ENCODE measurements at regions not wholly inside any gene's neighbourhood (a gene's known extent, or its start where the extent isn't known, plus 50 kb on each side); places are given as distances from the start of the nearest gene placed in this dataset.

DNA sequence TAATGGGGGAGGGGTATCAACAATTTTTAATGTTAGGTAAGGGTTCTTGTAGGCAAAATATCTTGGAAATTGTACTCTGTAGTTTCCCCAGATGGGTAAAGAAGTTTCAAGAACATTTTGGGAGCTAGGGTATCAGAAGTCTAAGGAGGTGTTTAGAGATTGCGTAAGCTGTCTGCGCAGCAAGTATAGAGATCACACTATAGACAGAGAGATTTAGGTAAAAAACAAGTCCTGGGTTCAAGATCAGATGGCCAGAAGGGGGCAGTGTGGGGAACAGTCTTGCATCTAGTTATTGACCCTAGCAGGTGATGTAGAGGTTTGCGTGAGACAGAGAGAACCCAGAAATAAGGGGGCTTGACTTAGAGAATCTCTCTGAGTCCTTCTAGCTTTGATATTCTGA lies 80.8 kb downstream of the S1PR1 start:
- DNase-seq = no peak

DNA sequence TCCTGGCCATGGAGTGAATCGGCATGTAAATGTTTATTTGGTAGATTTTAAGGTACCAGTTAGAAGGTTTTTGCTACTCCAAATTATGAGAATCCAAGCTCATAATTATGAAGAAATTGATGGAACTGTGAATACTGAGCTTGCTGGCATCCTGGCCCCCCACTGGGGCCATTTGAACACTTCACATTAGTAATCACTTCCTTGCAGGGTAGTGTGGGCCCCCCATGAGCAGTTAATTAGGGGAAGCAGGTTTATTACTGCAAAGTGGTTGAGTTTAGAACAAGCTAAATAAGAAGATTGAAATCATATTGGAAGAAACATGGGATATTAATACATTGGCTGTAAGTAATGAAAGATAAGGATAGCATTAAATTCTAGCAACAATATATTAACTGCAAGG lies 86.7 kb downstream of the S1PR1 start:
- no peak for DNase-seq

DNA sequence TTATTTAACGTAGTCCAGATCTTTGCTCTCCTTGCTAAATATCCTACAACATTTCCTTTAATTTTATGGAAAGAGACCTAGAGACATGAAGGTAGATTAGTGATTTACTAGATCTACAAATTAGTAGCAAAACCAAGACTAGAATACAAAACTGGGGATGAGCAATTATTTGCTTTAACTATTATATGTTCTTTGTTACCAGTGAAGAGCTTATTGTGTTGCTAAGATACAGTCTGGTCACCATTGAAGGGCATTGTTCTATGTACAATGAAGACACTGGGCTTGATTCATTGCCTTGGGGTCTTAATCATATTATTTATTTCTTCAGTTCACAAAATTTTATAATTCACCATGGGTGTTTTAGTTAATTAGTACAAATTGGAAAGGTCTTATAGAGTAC lies 88.3 kb downstream of the S1PR1 start:
- DNase-seq = no peak

DNA sequence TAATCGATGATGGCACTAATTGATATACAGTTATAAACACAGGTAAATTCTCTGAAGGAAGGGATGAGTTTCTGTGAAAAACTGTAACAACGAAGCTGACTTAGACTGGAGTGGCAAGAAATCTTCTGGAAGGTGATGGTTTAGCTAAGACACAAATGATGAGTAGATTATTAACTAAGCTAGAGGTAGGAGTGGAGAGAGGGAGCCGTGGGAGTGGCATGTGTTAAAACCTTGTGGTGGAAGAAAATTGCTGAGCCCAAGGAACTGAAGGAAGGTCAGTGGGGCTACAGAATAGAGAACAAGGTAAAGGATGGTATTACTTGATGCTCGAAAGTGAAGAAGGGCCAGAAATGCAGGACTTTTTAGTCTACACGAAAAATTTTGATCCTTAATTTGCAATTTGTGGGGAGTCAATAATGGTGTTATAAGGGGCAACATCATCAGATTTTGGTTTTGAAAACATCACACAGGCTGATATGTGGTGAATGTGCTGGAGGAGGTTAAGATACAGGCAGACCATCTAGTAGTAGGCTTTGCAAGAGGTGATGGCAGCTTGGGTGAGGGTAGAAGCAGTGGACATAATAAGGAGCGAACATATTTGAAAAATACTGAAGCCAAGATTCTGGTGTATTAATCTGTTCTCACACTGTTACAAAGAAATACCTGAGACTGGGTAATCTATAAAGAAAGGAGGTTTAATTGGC lies 93.8 kb downstream of the S1PR1 start:
- DNase-seq = no peak

DNA sequence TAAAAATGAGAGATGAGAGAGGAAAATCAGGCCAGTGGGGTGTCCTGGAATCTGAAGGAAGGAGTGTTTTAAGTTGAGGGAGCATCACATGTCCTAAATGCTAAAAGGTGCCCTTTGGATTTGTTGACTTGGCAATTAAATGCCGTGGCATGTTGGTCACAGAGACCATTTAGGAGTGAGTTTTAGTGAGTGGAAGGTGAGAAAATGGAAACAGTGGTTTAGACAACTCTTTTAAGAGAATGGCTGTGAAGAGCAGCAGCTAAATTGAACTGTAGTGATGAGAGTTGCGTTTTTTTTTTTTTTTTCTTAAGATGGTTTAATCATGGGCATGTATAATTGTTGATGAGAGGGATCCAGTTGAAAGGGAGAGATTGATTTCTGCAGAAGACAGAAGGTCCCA lies 95.0 kb downstream of the S1PR1 start:
- no peak for DNase-seq

DNA sequence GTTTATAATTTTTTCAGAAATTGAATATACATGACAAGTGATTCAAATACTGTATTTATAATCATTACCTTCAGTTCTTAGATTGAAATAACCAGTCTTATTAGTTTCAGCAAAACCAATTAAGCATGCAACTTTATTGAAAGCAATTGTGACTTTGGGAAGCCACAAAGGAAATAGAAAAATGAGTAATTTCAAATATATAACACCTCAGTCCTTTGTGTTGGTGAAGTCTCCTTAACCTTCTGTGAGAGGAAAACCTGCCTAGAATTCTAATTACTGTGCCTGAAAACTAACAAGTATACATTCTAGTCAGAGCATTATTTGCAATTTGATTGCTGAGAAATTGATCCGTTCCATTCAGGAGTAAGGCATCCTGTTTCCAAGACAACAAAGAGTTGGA lies 95.8 kb downstream of the S1PR1 start:
- no peak for DNase-seq

DNA sequence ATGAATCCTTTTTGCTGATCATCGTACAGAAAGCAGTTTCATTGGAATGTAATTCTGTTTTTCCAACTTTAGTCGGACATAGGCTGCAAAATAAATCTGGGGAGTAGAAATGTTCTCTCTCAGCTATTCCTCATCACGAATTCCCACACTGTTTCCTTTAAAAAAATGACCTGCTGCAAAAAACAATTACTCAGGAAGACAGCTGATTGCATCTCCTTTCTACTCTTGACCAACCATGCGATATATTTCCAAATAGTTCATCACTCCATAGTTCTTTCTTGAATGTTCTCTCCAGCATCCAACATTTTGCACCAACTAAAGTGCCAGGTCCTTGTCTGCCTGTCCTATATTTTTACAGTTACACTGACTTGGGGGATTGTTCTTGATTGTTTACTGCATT lies 96.4 kb downstream of the S1PR1 start:
- DNase-seq = no peak

DNA sequence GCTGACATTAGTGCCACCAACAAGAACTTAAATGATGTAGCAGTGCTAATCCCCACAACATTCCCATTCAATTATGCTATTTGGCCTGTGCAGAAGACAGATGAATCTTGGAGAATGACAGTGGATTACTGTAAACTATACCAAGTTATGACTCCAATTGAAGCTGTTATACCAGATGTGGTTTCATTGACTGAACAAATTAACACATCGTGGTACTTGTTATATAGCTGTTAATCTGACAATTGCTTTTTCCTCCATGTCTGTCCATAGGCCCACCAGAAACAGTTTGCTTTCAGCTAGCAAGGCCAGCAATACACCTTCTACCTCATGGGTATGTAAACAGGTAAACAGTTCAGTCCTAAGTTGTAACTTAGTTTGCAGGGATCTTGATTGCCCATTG lies 101.1 kb downstream of the S1PR1 start:
- DNase-seq = no peak

DNA sequence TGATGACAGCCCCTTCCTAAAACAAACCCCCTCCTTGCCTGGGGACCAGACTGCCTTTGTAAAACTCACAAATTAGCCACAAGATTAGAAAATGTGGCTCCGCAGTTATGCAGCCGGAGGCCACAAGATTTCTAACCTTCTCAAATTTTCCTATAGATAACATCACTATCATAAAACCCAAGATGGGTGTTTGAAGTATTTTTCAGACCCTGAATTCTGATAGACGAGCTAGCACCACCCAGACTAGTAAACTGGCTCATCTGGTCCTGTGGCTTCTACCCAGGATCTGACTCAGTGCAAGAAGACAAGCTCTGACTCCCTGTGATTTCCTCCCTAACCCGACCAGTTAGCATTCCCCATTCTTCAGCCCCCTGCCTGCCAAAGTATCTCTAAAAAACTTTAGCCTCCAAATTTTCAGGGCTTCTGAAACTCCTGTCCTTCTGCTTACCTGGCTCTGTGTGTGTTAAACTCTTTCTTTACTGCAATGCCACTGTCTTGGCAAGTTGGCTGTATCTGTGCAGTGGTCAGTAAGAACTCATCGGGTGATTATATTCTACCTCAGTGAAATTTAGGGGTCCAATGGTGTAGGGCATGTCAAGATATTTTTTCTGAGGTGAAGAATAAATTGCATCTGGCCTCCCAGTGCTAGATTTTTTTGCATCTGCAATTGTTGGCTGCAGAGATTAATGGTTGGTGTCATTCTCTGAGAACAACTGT lies 102.1 kb downstream of the S1PR1 start:
- DNase-seq = no peak

DNA sequence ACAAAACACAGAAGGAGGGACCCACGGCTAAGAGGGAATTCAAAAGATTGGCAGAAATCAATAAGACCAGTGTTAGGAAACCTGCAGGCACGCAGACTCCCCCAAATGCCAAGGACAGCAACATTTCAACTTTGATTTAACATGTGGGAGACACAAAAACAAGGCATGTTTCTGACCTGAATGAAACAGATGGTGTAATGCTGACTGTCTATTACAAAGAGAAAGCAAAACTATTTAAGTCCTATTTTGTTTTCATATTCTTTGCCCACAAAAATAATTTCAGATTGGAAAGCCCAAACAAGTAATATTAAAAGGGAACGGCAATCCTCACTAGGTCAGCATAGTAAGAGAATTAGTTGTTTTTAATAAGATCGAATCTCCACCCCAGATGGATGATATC lies 107.9 kb downstream of the S1PR1 start:
- no peak for DNase-seq

DNA sequence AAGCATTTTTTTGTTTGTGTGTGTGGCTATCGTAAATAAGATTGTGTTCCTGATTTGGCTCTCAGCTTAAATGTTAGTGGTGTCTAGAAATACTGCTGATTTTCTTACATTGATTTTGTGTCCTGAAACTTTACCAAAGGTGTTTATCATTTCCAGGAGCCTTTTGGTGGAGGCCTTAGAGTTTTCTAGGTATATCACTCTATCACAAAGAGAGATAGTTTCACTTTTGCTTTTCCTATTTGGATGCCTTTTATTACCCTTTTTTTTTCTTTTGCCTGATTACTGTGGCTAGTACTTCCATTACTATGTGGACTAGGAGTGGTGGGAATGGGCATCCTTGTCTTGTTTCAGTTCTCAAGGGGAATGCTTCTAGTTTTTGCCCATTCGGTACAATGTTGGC lies 109.6 kb downstream of the S1PR1 start:
- no peak for DNase-seq

DNA sequence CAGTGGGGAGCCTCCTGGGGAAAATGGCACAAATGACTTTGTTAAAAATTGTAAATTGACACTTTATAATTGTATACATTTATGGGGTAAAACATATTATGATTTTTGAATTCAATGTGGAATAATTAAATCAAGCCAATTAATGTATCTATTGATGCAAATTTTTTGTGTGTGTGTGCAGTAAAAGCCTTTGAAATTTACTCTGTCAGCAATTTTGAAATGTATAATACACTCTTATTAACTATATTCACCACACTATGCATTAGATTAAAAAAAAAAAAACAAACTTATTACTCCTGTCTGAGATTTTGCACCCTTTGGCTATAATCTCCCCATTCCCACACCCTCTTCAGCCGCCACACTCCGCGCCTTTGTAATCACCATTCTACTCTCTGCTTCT lies 119.2 kb downstream of the S1PR1 start:
- DNase-seq = no peak

DNA sequence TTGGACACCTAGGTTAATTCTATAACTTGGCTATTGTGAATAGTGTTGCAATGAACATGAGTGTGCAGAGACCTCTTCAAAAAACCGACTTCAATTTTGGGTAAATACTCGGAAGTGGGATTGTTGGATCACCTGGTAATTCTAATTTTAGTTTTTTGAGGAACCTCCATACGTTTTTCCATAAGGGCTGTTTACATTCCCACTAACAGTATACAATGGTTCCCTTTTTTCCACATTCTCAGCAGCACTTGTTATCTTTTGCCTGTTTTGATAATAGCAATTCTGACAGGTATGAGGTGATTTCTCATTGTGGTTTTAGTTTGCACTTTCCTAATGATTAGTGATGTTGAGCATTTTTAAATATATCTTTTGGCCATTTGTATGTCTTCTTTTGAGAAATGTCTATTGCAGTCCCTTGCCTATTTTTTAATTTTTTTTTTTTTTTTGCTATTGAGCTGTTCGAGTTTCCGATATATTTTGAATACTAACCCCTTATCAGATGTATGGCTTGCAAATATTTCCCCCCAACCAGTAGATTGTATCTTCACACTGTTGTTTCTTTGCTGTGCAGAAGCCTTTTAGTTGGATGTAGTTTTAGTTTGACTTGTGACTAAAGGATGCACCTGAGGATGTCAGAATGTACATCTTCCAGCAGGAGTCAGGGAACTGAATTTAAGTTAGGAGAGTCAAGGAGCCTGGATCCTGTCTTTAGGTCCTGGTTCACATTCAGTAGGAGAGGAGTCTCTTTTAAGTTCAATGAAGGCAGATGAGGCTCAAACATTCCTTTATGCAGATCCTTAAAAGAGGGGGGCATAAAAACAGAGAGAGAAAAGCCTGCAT lies 120.0 kb downstream of the S1PR1 start:
- DNase-seq = no peak

DNA sequence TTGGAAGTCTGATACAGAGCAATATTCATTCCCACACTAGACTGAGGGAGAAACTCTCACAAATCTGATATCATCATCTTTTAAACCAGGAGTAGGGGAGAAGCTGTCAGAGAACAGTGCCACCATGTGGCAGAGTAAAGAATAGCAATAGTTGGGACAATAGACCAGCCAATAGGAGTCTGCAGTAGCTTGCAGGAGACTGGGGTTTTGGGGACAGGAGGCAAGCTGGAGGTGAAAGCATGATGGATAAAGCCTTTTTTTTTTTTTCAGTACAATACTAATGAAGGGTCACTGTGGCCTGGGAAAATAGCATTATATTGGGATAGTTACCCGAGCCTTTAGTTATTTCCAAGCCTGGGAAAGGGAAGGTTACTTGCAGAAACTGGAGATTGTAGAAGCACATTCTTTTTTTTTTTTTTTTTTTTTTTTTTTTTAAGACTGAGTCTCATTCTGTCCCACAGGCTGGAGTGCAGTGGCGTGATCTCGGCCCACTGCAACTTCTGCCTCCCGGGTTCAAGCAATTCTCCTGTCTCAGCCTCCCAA lies 120.7 kb downstream of the S1PR1 start:
- DNase-seq = peak; percentile 73

DNA sequence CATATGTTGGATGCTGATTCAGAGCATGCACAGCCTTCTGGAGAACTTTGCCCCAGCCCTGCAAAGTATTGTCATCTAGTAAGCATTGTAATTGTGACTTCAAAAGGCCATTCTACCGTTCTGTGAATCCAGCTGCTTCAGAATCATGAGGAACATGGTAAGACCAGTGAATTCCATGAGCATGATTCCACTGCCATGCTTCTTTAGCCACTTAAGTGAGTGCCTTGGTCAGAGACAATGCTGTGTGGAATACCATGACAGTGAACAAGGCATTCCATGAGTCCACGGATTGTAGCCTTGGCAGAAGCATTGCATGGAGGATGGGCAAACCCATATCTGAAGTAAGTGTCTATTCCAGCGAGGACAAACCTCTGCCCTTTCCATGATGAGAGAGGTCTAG lies 123.7 kb downstream of the S1PR1 start:
- DNase-seq = no peak

DNA sequence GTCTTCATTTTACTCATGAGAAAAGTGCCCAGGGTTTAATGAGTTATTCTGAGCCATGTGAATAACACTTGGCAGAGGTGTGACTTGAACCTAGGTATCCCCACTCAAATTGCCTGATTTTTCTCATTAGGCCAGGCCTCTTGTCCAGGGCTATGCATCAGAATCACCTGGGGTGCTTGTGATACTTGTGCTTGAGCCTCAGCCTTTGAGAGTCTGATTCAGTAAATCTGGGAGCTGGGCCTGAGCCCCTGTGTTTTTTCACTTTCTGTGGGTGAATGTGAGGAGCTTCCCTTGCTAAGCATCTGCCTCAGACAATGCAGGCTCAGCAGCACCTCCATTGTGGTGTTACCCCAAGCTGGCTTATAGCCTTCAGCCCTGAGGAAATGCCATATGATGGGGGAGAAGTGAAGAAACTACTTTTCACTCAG lies 127.1 kb downstream of the S1PR1 start:
- no peak for DNase-seq

DNA sequence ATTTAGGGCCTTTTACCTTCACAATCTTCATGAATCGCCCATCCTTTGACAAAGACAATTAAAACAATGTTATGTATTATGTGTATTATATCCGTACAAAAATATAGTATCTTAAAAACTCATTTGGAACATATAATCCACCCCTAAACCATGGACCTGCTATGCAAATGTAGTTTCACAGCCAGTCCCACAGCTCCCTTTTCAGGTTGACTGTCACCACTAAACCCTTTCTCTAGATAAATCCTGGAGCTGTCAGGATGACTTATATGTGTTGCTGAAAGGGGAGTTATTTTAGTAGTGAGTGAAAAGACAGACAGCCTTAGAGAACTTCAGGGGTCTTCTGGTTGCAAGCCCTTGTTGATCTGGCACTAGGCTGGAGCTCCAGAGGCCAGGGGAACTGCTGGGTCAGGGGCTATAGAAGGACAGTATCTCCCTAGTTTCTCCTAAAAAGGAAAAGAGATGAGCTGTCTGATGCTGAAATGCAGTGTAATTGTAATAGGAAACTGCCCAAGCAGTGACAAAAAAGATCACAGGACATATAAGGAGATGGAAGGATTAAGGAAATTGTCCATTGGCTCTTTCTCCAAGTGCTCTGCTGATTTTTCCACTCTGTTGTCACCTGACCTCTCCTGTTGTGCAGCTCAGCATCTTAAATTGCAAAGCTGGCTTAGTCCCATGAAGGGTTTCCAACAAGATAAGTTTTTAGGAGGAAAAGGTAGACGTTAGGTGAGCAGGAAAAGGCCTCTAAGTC lies 127.7 kb downstream of the S1PR1 start:
- peak; percentile 44 for DNase-seq

DNA sequence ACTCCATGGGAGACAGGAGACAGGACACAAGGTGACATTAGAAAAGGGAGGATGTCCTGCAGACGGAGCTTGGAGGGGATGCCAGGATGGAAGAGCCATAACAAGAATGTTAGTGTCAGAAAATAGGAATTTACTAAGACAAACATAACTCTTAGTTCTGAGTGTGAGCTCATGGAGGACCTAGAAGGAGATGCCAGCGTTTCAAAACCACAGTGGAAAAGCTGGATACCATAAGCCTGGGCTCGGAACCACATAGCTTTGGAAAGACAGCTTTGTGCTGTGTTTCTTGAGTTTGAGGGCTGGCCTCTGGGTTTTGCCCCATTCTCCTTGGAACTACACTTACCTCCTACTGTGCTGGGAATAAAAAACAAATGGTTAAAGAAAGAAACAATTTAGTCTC lies 128.4 kb downstream of the S1PR1 start:
- DNase-seq = peak; percentile 52

DNA sequence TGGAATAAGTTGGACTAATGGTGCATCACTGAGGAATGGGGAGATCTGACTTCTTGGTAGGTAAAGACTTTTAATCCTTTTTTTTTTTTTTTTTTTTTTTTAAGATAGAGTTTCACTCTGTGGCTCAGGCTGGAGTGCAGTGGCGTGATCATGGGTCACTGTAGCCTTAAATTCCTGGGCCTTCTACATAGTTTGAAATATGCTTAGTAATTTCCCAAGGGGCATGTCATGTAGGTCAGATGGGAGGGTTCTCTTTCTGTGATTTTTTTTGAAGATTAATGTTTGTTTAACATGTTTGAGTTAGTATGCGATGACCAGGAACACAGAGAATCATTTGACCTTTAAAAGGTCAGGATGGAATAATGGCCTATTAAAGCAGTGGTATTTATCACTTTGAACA lies 129.1 kb downstream of the S1PR1 start:
- DNase-seq = peak; percentile 53

DNA sequence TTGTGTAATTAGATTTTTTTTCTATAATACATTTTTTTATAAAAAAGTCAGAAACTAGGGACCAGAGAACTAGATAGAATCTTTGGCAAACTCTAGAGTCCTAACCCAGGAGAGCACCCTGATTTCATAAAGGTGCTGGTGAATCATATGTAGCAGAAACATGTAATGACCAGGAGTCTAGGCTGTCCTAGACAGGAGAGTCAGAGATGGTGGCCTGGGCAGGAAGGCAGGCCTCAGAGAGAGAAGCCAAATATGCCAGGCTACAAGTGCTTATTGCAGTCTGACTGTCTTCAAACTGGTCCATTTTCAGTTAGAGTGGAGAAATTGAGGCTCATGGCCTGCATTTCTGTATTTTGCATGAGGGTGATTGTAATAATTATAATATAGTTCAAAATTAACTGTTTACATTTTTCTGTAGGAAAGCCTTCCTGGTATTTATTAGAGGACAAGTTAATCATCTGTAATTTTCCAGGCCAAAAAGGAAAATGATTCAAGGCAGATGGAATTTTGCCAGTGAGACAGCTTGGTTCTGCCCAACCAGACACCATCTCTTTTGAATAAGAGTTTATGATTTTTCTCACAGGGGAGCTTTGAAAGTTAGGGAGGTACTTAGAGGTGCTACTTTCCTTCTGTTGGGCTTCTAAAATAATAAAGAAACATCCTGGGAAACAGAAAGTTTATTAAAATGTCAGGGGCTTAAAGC lies 129.8 kb downstream of the S1PR1 start:
- DNase-seq = peak; percentile 39

DNA sequence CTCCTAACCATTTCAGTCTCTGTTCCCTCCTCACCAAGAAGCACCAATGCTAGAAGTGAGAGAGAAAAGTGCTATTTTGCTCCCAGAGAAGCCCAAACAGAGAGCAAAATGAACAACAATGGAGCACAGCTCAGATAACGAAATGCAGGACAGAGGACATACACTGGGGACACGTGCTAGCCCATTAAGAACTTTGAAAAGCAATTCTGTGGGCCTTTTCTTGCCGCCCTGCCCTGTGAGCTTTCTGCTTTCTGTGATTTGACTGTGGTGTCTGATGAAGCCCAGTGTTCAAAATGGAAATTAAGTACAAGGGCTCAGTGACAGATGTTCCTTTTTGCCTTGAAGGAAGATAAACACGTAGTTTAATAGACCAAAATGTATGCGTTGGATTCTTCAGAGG lies 130.8 kb downstream of the S1PR1 start:
- DNase-seq = no peak

DNA sequence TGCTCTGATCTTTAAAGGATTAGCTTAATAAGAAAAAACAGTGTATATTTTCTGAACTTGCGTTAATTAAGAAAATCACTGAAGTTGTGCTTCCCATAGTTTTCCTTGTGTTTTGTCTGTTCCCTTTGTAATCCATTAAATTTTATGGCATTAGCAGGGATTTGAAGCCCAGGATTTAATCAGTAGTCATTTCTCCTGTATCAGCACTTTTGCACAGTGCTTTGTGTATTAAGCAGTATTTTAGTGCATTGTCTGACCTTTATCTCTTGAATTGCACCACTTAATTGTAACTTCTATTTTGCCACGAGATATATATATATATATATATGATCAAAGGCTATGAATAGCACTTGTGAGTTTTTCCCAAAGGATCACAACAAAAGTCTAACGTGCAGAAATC lies 133.7 kb downstream of the S1PR1 start:
- DNase-seq = no peak

All from fibroblast of skin of back (primary cell).